ENCODE measurements at regions not wholly inside any gene's neighbourhood (a gene's known extent, or its start where the extent isn't known, plus 50 kb on each side); places are given as distances from the start of the nearest gene placed in this dataset.
"Not testable (repeated sequence)": the region's sequence is repeated elsewhere in the genome, so short reads cannot be mapped to it uniquely, and the experiment has no call there.

DNA sequence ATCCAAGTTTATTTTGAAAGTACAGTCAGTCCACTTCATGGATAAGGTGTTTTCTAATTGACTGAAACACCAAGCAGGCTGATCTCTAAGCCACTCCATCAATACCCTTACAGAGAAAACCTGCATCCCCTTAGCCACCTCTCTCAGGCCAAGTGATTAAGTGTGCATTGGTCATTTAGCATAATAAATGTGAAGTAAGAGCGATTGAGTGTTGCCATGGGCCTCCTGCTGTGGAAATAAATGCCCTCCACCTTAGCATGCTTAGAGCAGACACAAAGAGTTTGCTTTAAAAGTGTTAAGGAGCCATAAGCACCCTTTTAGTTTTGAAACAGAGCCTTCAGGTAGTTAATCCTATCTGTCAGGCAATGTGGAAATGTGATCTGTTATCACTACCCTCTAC lies 386.5 kb downstream of the GPAT3 start:
- DNase-seq (ENCODE audit: low read depth, low spot score), result no peak

- no peak for DNase-seq (ENCODE audit: low read depth, low spot score)
These were observed 385.2 kb downstream of the GPAT3 start for GRCh38 chr4:83921124-83921523.

GRCh38 chr4:83920375-83920774 lies 384.5 kb downstream of the GPAT3 start:
- no peak for DNase-seq (ENCODE audit: low read depth, low spot score)

DNA sequence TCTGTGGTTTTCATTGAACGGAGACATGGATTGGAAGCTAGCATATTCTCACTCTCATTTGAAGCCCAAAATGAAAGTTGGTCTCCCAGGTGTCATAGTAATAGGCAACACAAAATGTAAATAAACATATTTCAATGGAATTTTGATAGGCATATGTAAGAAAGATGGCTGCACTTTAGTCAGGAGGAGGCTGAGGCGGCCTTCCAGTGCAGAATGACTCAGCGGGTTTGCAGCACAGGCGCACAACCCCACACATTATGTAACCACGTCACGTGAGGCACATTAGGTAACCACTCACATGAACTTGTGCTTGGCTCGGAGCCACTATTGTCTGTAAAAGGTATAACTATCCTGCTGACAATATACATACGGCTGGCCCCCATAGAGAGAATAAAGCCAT lies 381.7 kb downstream of the GPAT3 start:
- DNase-seq (ENCODE audit: low read depth, low spot score), result no peak

DNA sequence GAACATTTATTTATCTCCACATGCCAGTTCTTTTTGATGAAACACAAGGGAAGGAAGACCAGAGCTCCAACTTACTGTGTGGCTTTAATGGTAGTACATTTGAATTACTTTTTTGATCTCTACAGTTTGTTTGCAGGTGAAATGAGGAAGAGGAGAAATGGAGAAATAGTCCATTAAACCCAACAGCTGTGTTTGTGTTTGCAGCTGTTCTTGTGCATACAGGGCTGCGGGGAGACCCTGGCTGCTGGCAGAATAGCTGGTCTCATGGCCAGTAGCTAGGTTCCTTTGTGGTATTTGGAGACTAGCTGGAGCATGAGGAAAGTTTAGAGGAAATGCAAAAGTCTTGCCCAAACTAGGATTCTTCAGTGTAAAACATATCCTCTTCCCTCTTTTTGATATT lies 374.8 kb downstream of the GPAT3 start:
- no peak for DNase-seq (ENCODE audit: low read depth, low spot score)

GRCh38 chr4:83906561-83906960 lies 370.7 kb downstream of the GPAT3 start:
- DNase-seq (ENCODE audit: low read depth, low spot score), result no peak

- no peak for DNase-seq (ENCODE audit: low read depth, low spot score)
These were observed 370.0 kb downstream of the GPAT3 start for GRCh38 chr4:83905952-83906351.

- DNase-seq (ENCODE audit: low read depth, low spot score), result not testable (repeated sequence)
These were observed 367.8 kb downstream of the GPAT3 start for GRCh38 chr4:83903740-83904139.

- no peak for DNase-seq (ENCODE audit: low read depth, low spot score)
These were observed 358.9 kb downstream of the GPAT3 start for GRCh38 chr4:83894831-83895230.

- DNase-seq (ENCODE audit: low read depth, low spot score), result no peak
These were observed 354.9 kb downstream of the GPAT3 start for GRCh38 chr4:83890816-83891215.

DNA sequence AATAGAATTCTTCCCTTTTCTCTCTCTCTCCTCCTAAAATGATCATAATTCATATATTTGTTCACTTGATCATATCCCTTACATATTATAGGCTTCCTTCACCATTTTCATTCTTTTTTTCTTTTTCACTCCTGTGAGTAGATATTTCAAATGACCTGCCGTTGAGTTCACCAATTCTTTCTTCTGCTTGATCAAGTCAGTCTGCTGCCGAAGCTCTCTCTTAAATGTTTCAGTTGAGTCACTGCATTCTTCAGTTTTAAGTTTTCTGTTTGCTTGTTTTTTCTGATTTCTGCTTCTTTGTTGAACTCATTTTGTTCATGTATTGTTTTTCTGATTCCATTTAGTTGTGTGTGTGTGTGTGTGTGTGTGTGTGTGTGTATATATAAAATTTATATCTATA lies 354.3 kb downstream of the GPAT3 start:
- no peak for DNase-seq (ENCODE audit: low read depth, low spot score)

DNA sequence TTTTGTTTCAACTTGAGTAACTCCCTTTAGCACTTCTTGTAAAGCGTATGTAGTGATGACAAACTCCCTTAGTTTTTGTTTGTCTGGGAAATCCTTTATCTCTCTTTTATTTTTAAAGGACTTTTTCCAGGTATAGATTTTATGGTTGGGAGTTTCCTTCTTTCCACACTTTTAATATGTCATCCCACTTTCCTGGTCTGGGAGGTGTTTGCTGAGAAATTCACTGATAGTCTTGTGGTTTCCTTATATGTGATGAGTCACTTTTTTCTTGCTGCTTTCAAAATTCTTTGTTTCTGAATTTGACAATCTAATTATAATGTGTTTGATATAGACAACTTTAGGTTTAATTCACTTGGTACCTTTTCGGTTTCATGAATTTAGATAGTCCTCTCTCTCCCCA lies 353.9 kb downstream of the GPAT3 start:
- DNase-seq (ENCODE audit: low read depth, low spot score), result no peak

- no peak for DNase-seq (ENCODE audit: low read depth, low spot score)
These were observed 349.6 kb downstream of the GPAT3 start for GRCh38 chr4:83885256-83886182.

DNA sequence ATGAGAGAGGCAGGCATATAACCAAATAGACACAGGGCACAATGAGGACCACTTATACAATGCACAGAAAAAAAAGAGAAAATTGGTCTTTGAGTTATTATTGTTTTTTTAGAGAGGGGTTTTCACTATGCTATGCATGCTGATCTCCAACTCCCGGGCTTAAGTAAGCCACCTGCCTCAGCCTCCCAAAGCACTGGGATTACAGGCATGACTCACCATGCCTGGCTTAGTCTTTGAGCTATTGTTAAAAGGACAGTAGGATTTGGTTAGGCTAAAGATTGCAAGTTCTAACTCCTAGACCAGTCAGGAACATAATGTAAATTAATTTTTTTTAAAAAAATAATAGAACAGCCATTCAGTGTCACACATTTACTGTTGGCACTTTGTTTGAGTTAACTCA lies 340.1 kb downstream of the GPAT3 start:
- DNase-seq (ENCODE audit: low read depth, low spot score), result no peak

- DNase-seq (ENCODE audit: low read depth, low spot score), result no peak
These were observed 339.5 kb downstream of the GPAT3 start for GRCh38 chr4:83875437-83875836.

DNA sequence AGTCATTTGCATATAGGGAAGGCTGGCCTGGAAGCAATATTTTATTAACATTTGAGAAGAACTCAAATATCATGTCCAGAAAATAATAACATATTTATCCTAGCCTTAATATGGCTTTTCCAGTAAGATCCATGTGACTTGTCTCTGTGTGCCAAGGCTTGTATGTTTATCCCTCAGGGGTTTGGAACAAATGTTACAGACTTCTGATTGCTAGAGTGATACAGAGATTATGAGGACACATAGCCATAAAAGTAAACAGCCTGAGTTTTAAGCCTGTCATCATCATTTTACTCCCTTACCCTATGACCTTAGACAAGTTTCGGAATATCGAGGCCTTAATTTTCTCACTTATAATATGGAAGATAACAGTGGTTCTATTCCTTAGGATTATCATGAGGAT lies 338.1 kb downstream of the GPAT3 start:
- DNase-seq (ENCODE audit: low read depth, low spot score), result no peak

DNA sequence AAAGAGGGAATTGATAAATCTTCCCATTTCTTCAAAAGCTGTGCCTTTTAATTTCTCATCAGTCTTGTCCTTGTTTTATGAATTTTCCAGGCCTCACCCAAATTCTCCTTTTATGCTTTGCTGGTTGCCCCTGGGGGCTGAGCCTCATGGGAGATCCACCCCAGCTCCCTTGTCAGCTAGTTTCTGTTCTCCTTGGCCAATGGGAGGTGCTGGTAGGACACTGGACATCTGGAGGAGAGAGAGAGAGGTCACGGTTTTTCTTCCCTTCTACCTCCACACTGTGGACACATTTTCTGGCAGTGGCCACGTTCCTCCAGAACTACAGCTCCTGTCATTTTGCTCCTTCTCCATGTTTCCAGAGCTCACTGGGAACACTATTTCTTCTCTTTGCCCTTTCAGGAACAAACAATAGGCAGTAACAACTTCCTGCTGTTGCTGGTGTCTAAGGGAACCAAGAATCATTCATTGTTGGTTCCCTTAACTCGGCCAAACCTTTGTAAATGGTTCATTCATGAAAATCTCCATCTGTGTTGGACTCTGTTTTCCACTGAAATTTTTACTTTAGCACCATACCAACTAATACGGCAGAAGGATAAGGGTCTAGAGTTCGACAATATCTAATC lies 334.5 kb downstream of the GPAT3 start:
- no peak for DNase-seq (ENCODE audit: low read depth, low spot score)

DNA sequence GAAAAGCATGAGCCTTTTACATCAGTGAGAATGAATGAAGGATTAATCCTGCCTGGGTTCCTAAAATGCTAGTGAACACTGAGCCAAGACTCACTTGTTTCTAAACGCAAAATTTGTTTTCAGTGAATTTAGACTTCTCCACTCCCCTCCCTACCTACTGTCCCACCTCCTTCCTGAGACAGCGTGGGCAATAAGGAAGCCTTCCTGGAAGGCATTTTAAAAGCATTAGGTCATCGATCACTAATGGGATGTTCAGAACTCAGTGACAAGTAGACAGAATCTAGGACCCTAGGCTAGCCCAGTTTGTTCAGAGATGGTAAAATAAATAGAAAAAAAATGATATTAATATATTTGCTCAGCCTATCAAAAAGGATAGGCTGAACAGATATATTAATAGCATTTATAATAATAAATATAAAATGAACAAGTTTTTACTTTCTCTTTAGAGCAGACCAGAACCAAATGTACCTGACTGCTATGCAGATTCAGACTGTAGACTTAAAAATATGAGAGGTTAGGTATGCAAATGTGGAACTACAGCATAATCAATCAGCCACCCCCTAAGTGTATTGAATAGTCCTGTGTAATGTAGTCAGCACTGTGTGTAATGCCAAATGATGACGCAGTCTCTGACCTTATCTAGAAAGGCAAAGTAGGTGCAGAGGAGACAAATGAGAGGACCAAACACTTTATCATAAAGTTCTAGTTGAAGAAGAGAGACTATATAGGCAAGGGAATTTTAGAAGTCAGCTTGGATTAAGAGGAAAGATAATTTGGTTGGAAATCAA lies 331.1 kb downstream of the GPAT3 start:
- DNase-seq (ENCODE audit: low read depth, low spot score), result no peak

DNA sequence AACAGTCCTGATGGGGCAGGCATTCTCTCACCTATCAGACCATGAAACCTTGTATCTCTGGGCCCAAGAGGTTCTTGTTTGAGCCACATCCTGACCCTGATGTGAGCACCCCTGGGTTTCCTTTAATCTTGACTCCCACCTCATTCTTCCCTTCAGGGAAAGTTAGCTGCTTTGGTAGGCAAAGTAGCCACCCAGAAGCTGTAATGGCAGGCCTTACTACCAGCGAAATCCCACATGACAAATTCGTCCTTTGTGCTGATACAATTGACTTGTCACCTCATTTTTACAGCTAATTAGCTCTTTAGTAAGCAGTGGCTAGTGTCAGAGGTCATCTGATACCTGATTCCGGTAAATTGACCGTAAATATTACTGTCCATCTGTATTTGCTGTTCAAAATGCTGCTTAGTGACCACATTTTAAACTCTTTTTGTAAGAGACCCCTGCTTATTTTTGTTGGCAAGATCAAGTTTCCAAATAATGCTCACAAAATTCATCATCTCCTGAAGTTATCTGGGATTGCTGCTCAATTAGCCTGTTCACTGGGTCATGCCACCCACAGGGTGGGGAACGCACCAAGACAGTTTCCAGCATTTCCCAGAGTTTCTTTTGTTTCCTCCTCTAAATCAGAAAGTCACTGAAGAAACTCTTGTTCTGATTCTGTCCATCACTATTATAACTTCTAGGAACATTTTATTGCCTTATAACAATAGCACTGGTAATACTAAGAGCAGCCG lies 329.7 kb downstream of the GPAT3 start:
- no peak for DNase-seq (ENCODE audit: low read depth, low spot score)

GRCh38 chr4:83864097-83864817 lies 328.3 kb downstream of the GPAT3 start:
- DNase-seq (ENCODE audit: low read depth, low spot score), result no peak

DNA sequence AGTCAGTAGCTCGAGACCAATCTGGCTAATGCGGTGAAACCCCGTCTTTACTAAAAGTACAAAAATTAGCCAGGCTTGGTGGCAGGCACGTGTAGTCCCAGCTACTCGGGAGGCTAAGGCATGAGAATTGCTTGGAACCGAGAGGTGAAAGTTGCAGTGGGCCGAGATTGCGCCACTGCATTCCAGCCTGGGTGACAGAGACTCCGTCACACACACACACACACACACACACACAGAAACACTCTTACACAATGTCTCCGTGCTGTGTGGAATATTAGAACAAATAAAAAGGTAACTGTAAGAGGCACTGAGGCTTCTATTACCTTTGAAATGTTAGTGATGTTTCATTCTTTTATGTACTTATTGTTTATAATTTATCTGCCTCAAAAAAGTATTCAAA lies 326.6 kb downstream of the GPAT3 start:
- DNase-seq (ENCODE audit: low read depth, low spot score), result no peak

Measured in brain pericyte (primary cell).